K562 (cell line): ENCODE measurements at regions not wholly inside any gene's neighbourhood (a gene's known extent, or its start where the extent isn't known, plus 50 kb on each side); places are given as distances from the start of the nearest gene placed in this dataset.

Experiments
- CBX2 ChIP-seq: fragments of 200-600 bp; sonication (generic); IDR thresholded peaks from one replicate; pipeline ENCODE4 v1.6.1; 2012; ENCODE audit warnings: mild to moderate bottlenecking, low read length, inconsistent platforms; ENCODE audit not compliant: insufficient read depth, poor library complexity, severe bottlenecking
- CTBP1 ChIP-seq: fragments of 450-650 bp; IDR thresholded peaks from 2 replicates; pipeline ENCODE4 v1.6.1; 2016; ENCODE audit warnings: borderline replicate concordance
- DACH1 ChIP-seq: fragments of 450-650 bp; IDR thresholded peaks from 2 replicates; pipeline ENCODE4 v1.6.1; 2018; ENCODE audit not compliant: partially characterized antibody
- KDM4B ChIP-seq, 2 experiments: fragments of 450-650 bp in 1 of 2; sonication (generic) in 1 of 2; IDR thresholded peaks; 2 replicates each; pipeline ENCODE4 v1.6.1; 2016 to 2017; ENCODE audit warnings: borderline replicate concordance in 2 of 2, antibody characterized with exemption in 1 of 2, low read depth in 1 of 2, mild to moderate bottlenecking in 1 of 2
- MAFF ChIP-seq: IDR thresholded peaks from 2 replicates; pipeline ENCODE4 v1.6.1; 2012; ENCODE audit warnings: low read length, improper control_type of control experiment
- MYNN ChIP-seq, 2 experiments: sonication (generic); formaldehyde crosslinking in 1 of 2; IDR thresholded peaks; 2 replicates each; pipeline versions ENCODE4 v1.5.0 to v1.6.1; 2016 to 2020; ENCODE audit warnings: antibody characterized with exemption in 1 of 2, missing genetic modification reagents in 1 of 2
- RBM22 ChIP-seq: fragments of 200-400 bp; formaldehyde crosslinking; IDR thresholded peaks from 2 replicates; pipeline ENCODE4 v1.6.1; 2018; ENCODE audit warnings: low read length, low read depth; ENCODE audit not compliant: poor library complexity, severe bottlenecking
- TF ChIP-seq, protein P1 (sequence below): fragments of 250-450 bp; sonication (Bioruptor Pico); IDR thresholded peaks from 2 replicates; pipeline ENCODE4 v1.8.0; 2022; ENCODE audit warnings: moderate library complexity, mild to moderate bottlenecking, inconsistent platforms
- TF ChIP-seq, protein P2 (sequence below): fragments of 450-650 bp; formaldehyde crosslinking; IDR thresholded peaks from 2 replicates; pipeline ENCODE4 v1.4.0; 2022; ENCODE audit warnings: missing genetic modification characterization
- TF ChIP-seq, protein P3 (sequence below): sonication (generic); formaldehyde crosslinking; IDR thresholded peaks from 2 replicates; pipeline ENCODE4 v1.8.1; 2023; ENCODE audit warnings: mild to moderate bottlenecking, missing genetic modification reagents
- TF ChIP-seq, protein P4 (sequence below), 2 experiments: fragments of 450-650 bp; IDR thresholded peaks; 2 replicates each; pipeline ENCODE4 v1.6.1; 2016; ENCODE audit warnings: mild to moderate bottlenecking in 2 of 2, borderline replicate concordance in 1 of 2, low read depth in 1 of 2, moderate library complexity in 1 of 2

DNA sequence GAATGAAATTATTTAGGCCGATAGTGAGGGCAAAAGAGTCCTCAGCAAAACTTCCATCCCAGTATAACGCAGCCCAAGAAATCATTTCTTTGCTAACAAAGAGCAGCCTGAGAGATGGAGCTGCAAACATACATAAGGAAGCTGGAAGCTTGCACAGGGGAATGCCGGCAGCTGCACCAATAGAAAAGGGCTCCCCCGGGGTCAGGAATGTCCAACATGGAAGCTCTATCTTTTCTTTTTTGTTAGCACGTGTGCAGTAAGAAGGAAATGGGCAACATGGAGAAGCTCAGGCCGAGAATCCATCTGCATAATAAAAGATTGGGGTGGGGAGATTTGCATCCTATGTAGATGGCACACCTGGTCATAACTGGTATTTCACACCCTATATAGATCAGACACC lies 1363.5 kb upstream of the PCDH20 start (continued):
- TF ChIP-seq, protein P1, sequence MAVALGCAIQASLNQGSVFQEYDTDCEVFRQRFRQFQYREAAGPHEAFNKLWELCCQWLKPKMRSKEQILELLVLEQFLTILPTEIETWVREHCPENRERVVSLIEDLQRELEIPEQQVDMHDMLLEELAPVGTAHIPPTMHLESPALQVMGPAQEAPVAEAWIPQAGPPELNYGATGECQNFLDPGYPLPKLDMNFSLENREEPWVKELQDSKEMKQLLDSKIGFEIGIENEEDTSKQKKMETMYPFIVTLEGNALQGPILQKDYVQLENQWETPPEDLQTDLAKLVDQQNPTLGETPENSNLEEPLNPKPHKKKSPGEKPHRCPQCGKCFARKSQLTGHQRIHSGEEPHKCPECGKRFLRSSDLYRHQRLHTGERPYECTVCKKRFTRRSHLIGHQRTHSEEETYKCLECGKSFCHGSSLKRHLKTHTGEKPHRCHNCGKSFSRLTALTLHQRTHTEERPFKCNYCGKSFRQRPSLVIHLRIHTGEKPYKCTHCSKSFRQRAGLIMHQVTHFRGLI, result no peak
- TF ChIP-seq CBX2, result no peak
- no peak for TF ChIP-seq DACH1
- TF ChIP-seq, protein P2, sequence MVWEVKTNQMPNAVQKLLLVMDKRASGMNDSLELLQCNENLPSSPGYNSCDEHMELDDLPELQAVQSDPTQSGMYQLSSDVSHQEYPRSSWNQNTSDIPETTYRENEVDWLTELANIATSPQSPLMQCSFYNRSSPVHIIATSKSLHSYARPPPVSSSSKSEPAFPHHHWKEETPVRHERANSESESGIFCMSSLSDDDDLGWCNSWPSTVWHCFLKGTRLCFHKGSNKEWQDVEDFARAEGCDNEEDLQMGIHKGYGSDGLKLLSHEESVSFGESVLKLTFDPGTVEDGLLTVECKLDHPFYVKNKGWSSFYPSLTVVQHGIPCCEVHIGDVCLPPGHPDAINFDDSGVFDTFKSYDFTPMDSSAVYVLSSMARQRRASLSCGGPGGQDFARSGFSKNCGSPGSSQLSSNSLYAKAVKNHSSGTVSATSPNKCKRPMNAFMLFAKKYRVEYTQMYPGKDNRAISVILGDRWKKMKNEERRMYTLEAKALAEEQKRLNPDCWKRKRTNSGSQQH, result no peak
- no peak for TF ChIP-seq MAFF
- no peak for TF ChIP-seq MYNN (IDR thresholded peaks at IDR 0.05)
- TF ChIP-seq MYNN (CRISPR knock-in tag; IDR thresholded peaks at IDR 0.05), result no peak
- TF ChIP-seq, protein P3, sequence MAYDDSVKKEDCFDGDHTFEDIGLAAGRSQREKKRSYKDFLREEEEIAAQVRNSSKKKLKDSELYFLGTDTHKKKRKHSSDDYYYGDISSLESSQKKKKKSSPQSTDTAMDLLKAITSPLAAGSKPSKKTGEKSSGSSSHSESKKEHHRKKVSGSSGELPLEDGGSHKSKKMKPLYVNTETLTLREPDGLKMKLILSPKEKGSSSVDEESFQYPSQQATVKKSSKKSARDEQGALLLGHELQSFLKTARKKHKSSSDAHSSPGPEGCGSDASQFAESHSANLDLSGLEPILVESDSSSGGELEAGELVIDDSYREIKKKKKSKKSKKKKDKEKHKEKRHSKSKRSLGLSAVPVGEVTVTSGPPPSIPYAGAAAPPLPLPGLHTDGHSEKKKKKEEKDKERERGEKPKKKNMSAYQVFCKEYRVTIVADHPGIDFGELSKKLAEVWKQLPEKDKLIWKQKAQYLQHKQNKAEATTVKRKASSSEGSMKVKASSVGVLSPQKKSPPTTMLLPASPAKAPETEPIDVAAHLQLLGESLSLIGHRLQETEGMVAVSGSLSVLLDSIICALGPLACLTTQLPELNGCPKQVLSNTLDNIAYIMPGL (CRISPR knock-in tag), result no peak
- TF ChIP-seq KDM4B (IDR thresholded peaks at IDR 0.05; ENCODE audit: borderline replicate concordance in 2 of 2, low read depth in 1 of 2), result no peak
- no peak for TF ChIP-seq CTBP1
- no peak for TF ChIP-seq RBM22
- TF ChIP-seq, protein P4, sequence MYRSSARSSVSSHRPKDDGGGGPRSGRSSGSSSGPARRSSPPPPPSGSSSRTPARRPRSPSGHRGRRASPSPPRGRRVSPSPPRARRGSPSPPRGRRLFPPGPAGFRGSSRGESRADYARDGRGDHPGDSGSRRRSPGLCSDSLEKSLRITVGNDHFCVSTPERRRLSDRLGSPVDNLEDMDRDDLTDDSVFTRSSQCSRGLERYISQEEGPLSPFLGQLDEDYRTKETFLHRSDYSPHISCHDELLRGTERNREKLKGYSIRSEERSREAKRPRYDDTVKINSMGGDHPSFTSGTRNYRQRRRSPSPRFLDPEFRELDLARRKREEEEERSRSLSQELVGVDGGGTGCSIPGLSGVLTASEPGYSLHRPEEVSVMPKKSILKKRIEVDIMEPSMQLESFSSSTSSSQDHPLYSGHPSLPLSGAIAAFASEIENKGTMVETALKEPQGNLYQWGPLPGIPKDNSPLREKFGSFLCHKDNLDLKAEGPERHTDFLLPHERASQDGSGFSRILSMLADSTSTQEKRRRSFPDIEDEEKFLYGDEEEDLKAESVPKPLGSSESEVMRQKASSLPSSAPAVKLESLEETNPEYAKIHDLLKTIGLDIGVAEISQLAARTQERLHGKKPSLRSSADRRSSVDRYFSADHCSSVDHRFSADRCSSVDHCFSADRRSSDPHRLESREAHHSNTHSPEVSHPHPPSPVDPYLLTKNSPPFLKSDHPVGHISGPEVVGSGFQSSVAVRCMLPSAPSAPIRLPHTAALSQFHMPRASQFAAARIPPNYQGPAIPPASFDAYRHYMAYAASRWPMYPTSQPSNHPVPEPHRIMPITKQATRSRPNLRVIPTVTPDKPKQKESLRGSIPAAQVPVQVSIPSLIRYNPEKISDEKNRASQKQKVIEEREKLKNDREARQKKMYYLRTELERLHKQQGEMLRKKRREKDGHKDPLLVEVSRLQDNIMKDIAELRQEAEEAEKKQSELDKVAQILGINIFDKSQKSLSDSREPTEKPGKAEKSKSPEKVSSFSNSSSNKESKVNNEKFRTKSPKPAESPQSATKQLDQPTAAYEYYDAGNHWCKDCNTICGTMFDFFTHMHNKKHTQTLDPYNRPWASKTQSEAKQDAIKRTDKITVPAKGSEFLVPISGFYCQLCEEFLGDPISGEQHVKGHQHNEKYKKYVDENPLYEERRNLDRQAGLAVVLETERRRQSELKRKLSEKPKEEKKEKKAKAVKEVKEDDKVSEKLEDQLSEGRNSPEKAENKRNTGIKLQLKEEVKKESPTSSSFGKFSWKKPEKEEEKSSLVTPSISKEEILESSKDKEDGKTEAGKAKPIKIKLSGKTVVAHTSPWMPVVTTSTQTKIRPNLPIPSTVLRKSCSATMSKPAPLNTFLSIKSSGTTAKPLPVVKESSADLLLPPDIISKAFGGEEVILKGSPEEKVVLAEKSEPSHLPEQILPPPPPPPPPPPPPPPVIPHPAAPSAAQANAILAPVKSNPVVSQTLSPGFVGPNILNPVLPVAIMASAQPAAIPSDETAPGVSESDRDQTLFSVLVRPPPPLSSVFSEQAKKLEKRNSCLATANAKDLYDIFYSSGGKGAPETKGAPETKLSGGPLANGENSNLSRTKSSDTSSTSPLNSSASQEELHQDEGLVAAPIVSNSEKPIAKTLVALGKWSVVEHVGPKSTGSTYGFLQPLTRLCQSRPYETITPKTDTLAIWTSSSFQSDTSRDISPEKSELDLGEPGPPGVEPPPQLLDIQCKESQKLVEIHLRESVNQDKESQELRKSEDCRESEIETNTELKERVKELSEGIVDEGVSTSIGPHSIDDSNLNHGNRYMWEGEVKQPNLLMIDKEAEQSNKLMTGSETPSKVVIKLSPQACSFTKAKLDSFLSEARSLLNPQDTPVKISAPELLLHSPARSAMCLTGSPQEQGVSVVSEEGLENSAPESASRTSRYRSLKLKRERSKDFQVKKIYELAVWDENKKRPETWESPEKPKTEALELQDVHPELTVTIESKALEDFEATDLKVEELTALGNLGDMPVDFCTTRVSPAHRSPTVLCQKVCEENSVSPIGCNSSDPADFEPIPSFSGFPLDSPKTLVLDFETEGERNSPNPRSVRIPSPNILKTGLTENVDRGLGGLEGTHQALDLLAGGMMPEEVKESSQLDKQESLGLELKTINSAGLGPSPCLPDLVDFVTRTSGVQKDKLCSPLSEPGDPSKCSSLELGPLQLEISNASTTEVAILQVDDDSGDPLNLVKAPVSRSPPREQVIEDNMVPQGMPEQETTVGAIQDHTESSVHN (IDR thresholded peaks at IDR 0.05; ENCODE audit: borderline replicate concordance in 1 of 2, low read depth in 1 of 2), result no peak
